ENCODE measurements at regions not wholly inside any gene's neighbourhood (a gene's known extent, or its start where the extent isn't known, plus 50 kb on each side); places are given as distances from the start of the nearest gene placed in this dataset.
"Not testable (repeated sequence)": the region's sequence is repeated elsewhere in the genome, so short reads cannot be mapped to it uniquely, and the experiment has no call there.

DNA sequence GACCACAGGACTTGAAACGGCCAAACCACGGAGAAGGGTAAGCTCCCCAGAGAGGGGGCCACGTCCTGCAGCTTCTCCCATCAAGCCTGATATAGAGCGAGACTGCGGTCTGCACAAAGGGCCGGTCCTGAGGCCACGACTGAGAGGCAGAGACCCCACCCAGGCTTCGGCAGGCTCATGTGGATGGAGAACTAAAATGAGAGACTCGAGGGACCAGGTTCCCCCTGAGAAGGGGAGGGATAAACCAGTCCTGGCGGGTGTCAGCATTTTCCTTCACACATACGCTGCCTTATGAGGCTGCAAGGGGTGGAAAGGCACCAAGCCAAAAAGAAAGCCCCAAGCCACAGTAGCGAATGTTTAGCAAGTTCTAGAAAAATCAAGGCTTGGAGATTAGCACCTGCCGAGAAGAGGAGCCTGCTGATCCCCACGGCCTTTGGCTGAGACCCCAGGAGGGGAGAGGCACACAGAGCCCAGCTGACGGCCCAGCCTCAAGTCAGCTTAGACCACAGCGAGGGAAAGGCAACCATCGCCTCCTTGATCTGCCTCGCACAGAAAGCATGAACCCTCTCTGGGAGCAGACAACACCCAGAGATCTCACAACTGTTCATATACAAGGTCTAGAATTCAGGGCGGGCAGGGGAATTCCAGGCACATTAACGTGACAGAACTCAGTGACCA is 92.6 kb upstream of the RNF32 start:
- DNase-seq (ENCODE audit: low spot score) = no peak

GRCh38 chr7:156545979-156546378 is 94.6 kb upstream of the RNF32 start:
- no peak for DNase-seq (ENCODE audit: low spot score)

- no peak for DNase-seq (ENCODE audit: low spot score)
Measured at GRCh38 chr7:156544919-156545715, 95.5 kb upstream of the RNF32 start.

DNA sequence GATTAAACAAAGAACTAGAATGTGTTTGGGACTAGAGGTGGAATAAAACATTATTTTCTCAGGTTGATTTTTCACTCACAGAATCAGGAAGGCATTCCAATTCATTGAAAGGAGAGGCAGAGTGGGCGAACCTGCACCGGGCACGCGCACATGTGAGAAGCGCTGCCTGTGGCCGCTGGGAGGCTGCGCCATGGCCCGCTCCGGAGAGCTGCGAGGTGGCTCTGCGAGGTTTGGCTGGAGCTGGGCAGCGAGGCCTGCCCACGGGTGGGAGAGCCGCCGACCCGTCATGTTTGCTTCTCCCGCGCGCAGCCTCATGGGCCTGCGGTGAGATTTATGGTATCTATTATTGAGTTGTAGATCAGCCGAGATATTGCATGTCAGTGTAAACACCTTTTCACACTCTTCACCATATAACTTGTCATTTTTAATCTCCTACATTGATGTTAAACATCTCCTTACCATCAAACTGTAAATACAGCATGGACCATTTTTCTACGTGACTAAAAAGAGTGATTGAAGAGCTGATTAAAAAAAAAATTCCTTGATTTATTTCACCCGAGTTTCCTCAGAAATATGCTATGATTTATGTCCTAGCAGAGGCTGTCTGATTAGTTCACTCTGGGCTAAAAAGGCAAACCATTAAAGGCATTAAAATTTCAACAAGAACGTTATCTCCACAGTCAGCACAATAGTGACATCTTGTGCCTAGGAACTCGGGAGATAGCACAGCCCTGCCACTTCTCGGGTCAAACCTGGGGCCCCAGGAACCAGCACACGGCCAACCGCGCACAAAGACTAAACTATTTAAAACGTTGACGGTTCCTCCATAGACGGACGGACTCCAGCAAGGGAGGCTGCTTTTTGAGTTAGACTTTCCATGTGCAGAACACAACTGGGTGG is 96.6 kb upstream of the RNF32 start:
- DNase-seq (ENCODE audit: low spot score) = no peak

DNA sequence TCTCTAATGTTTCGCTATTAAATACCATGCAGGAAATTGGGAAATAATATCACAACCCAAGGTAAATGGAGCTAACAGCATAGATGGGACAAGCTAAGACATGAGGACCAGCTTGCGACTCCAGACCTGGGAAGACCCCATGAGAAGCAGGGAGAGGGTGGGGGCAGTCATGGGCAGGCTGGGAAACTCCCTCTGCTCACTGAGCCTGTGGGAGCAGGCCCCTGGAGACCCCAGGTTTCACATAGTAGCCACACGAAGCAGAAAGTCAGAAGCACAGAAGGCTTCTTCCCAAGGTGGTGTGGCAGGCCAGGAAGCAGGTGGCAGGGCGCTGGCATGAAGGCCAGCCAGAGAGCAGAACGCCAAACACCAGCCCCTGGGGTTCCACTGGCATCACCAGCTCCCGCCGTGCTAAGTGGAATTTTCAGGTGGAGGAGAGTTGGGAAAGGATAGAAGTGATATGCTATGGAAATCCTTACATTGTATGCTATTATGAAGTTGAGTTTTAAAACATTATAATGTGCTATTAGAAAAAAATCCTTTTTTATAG is 99.9 kb upstream of the RNF32 start:
- DNase-seq (ENCODE audit: low spot score) = no peak

- no peak for DNase-seq (ENCODE audit: low spot score)
Measured at GRCh38 chr7:156539999-156540398, 100.6 kb upstream of the RNF32 start.

GRCh38 chr7:156537006-156537405 is 103.6 kb upstream of the RNF32 start:
- no peak for DNase-seq (ENCODE audit: low spot score)

GRCh38 chr7:156534925-156535324 is 105.6 kb upstream of the RNF32 start:
- DNase-seq (ENCODE audit: low spot score) = no peak

- DNase-seq (ENCODE audit: low spot score) = no peak
Measured at GRCh38 chr7:156533964-156534363, 106.6 kb upstream of the RNF32 start.

DNA sequence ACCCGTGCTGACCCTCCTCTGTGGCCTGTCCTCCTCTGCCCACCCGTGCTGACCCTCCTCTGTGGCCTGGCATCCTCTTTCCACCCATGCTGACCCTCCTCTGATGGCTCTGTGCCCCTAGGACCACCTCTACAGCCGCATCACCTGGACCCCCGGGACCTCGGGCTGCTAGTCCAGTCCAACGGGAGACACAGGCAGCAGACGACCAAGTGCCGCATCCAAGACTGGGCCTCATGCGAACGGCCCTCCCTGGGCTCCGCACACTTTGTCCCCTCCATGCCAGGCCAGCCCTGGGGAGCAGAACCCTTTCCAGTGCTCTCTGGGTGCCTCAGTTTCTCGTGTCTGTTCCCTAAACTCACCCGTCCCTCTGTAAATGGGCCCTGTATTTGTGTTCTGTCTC is 107.2 kb upstream of the RNF32 start:
- no peak for DNase-seq (ENCODE audit: low spot score)

- no peak for DNase-seq (ENCODE audit: low spot score)
Measured at GRCh38 chr7:156532016-156532602, 108.5 kb upstream of the RNF32 start.

DNA sequence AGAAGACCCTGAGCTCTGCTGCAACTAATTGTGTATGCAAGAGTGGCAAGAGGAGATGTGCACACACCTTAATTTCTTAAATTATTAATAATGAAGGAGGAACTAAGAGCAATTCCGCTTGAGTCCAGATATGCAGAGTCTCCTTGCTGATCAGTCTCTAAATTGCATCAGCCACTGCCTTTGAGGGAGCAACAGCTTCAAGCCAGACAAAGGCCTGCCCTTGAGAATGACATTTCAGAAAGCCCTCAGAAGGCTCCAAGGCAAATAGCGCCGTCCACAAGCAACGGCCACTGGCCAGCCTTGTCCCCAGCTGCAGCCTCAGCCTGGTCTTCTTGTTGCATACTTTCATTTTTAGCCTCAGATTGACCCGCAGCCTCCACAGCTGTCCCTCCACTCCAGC is 110.6 kb upstream of the RNF32 start:
- DNase-seq (ENCODE audit: low spot score) = no peak

- DNase-seq (ENCODE audit: low spot score) = no peak
Measured at GRCh38 chr7:156527458-156527890, 113.1 kb upstream of the RNF32 start.

DNA sequence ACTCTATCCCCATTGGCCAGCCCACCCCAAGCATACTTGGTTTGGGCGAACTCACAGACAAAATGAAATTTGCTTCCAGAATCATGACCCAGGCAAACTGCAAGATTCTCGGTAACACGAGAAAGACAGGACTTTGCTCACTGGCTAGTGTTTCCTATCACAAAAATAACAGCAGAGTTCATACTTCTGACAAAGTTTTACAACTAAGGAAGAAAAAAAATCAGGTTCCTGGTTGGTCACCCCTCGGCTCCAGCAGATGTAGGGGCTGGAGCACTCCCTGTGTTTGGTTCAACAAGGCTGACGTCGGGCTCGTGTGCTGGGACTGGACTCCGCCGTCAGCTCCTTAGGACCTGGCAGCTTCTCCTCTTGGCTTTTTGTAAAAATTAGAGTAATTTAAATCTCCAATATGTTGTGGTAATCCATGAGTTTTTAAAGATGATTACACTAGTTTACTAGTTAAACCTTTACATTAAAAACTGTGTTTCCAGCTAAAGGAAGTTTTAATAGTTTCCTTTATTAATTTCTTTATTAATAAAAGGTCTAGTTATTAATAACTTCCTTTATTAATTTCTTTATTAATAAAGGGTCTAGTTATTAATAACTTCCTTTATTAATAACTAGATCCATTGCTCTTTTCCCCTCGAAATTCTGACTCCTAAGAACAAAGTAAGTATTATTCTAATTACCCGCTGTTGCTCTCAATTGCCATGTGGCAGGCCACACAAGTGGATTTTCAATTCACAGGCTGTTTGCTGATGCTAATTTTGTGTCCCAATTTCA is 115.6 kb upstream of the RNF32 start:
- DNase-seq (ENCODE audit: low spot score) = no peak

- DNase-seq (ENCODE audit: low spot score) = no peak
Measured at GRCh38 chr7:156523447-156524048, 117.0 kb upstream of the RNF32 start.

GRCh38 chr7:156522801-156523200 is 117.8 kb upstream of the RNF32 start:
- no peak for DNase-seq (ENCODE audit: low spot score)

GRCh38 chr7:156519070-156519469 is 121.5 kb upstream of the RNF32 start:
- DNase-seq (ENCODE audit: low spot score) = no peak

DNA sequence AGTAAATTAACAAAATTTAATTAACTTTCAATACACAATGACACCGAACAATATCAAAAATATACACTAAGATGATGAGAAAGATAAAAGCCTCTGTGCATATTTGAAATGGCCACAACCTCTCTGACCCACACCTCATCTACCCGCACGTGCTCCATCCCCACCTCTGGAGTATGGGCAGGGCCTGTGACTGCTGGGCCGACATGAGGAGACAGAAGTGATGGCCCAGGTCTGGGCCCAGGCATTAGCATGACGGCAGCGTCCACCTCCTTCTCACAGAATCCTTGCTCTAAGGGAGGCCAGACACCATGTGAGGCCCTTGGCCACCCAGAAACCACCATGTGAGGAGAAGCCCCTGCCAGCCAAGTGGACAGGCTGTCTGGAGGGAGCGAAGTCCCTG is 122.1 kb upstream of the RNF32 start:
- DNase-seq (ENCODE audit: low spot score) = no peak

DNA sequence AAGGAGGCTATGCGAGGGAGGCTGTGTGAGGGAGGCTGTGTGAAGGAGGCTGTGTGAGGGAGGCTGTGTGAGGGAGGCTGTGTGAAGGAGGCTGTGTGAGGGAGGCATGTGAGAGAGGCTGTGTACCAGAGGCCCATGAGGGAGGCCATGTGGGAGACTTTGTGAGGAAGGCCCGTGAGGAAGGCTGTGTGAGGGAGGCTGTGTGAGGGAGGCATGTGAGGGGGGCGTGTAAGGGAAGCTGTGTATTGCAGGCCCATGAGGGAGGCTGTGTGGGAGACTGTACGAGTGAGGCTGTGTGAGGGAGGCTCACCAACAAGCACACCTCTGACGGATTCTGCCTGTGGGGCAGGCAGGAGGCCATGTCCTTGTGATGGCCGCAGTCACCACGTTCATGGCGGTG is 122.7 kb upstream of the RNF32 start:
- DNase-seq (ENCODE audit: low spot score) = not testable (repeated sequence)

- no peak for DNase-seq (ENCODE audit: low spot score)
Measured at GRCh38 chr7:156516791-156517378, 123.7 kb upstream of the RNF32 start.

Data from globus pallidus (tissue), 1 donor.